ENCODE measurements at regions not wholly inside any gene's neighbourhood (a gene's known extent, or its start where the extent isn't known, plus 50 kb on each side); places are given as distances from the start of the nearest gene placed in this dataset.

- Histone ChIP-seq H3K4me1 (ENCODE audit: control insufficient read depth, insufficient read depth, low read length) (no peaks in the 10 kb centered on the region), H3K27me3 (ENCODE audit: control insufficient read depth, insufficient read depth, low read length) (no peaks in the 10 kb centered on the region), H3K36me3 (ENCODE audit: control insufficient read depth, insufficient read depth, low read length) (no peaks in the 10 kb centered on the region), H3K9me3 (ENCODE audit: control insufficient read depth, insufficient read depth, low read length) (no peaks in the 10 kb centered on the region), H3K4me3 (ENCODE audit: low read length) (no peak overlapping the region), H3K27ac (ENCODE audit: low read length) (no peak overlapping the region)
- DNase-seq (ENCODE audit: low read depth, low spot score) = no peak
Measured at GRCh38 chr2:105554235-105554634, 155.4 kb upstream of the FHL2 start.

- no peak for DNase-seq (ENCODE audit: low read depth, low spot score)
- Histone ChIP-seq H3K27me3 (ENCODE audit: control insufficient read depth, insufficient read depth, low read length) (no peaks in the 10 kb centered on the region), H3K4me1 (ENCODE audit: control insufficient read depth, insufficient read depth, low read length) (no peaks in the 10 kb centered on the region), H3K36me3 (ENCODE audit: control insufficient read depth, insufficient read depth, low read length) (no peaks in the 10 kb centered on the region), H3K9me3 (ENCODE audit: control insufficient read depth, insufficient read depth, low read length) (no peaks in the 10 kb centered on the region), H3K4me3 (ENCODE audit: low read length) (no peak overlapping the region), H3K27ac (ENCODE audit: low read length) (no peak overlapping the region)
- WGBS (ENCODE audit: insufficient coverage, insufficient read length) = no CpG with 5 or more reads among the region's 9 CpGs
Measured at GRCh38 chr2:105553538-105554196, 154.8 kb upstream of the FHL2 start.

GRCh38 chr2:105546628-105546974 lies 147.8 kb upstream of the FHL2 start:
- Histone ChIP-seq H3K36me3 (ENCODE audit: control insufficient read depth, insufficient read depth, low read length) (no peaks in the 10 kb centered on the region), H3K27ac (ENCODE audit: low read length) (no peak overlapping the region), H3K9me3 (ENCODE audit: control insufficient read depth, insufficient read depth, low read length) (no peaks in the 10 kb centered on the region), H3K27me3 (ENCODE audit: control insufficient read depth, insufficient read depth, low read length) (no peaks in the 10 kb centered on the region), H3K4me1 (ENCODE audit: control insufficient read depth, insufficient read depth, low read length) (no peaks in the 10 kb centered on the region), H3K4me3 (ENCODE audit: low read length) (no peak overlapping the region)
- no peak for DNase-seq (ENCODE audit: low read depth, low spot score)
- WGBS (ENCODE audit: insufficient coverage, insufficient read length) = no CpG with 5 or more reads among the region's 6 CpGs

GRCh38 chr2:105545730-105546627 lies 147.1 kb upstream of the FHL2 start:
- Histone ChIP-seq H3K4me3 (ENCODE audit: low read length) (no peak overlapping the region), H3K36me3 (ENCODE audit: control insufficient read depth, insufficient read depth, low read length) (no peaks in the 10 kb centered on the region), H3K27ac (ENCODE audit: low read length) (no peak overlapping the region), H3K9me3 (ENCODE audit: control insufficient read depth, insufficient read depth, low read length) (no peaks in the 10 kb centered on the region), H3K4me1 (ENCODE audit: control insufficient read depth, insufficient read depth, low read length) (no peaks in the 10 kb centered on the region), H3K27me3 (ENCODE audit: control insufficient read depth, insufficient read depth, low read length) (no peaks in the 10 kb centered on the region)
- DNase-seq (ENCODE audit: low read depth, low spot score) = peak; percentile 41
- WGBS (ENCODE audit: insufficient coverage, insufficient read length) = no CpG with 5 or more reads among the region's 11 CpGs

- no peak overlapping the region for H3K4me3 ChIP-seq (ENCODE audit: low read length)
- no peak for DNase-seq (ENCODE audit: low read depth, low spot score)
- no peaks in the 10 kb centered on the region for H3K27me3 ChIP-seq (ENCODE audit: control insufficient read depth, insufficient read depth, low read length)
- no CpG with 5 or more reads among the region's 12 CpGs for WGBS (ENCODE audit: insufficient coverage, insufficient read length)
- no peak overlapping the region for H3K27ac ChIP-seq (ENCODE audit: low read length)
- H3K36me3 ChIP-seq (ENCODE audit: control insufficient read depth, insufficient read depth, low read length) = no peaks in the 10 kb centered on the region
- H3K4me1 ChIP-seq (ENCODE audit: control insufficient read depth, insufficient read depth, low read length) = no peaks in the 10 kb centered on the region
- no peaks in the 10 kb centered on the region for H3K9me3 ChIP-seq (ENCODE audit: control insufficient read depth, insufficient read depth, low read length)
Measured at GRCh38 chr2:105544591-105545377, 145.9 kb upstream of the FHL2 start.

- WGBS (ENCODE audit: insufficient coverage, insufficient read length) = no CpG with 5 or more reads among the region's 13 CpGs
- H3K4me1 ChIP-seq (ENCODE audit: control insufficient read depth, insufficient read depth, low read length) = no peaks in the 10 kb centered on the region
- H3K4me3 ChIP-seq (ENCODE audit: low read length) = no peak overlapping the region
- no peaks in the 10 kb centered on the region for H3K9me3 ChIP-seq (ENCODE audit: control insufficient read depth, insufficient read depth, low read length)
- DNase-seq (ENCODE audit: low read depth, low spot score) = no peak
- no peak overlapping the region for H3K27ac ChIP-seq (ENCODE audit: low read length)
- H3K27me3 ChIP-seq (ENCODE audit: control insufficient read depth, insufficient read depth, low read length) = no peaks in the 10 kb centered on the region
- H3K36me3 ChIP-seq (ENCODE audit: control insufficient read depth, insufficient read depth, low read length) = no peaks in the 10 kb centered on the region
Measured at GRCh38 chr2:105541189-105542050, 142.6 kb upstream of the FHL2 start.

- Histone ChIP-seq H3K4me1 (ENCODE audit: control insufficient read depth, insufficient read depth, low read length) (no peaks in the 10 kb centered on the region), H3K4me3 (ENCODE audit: low read length) (no peak overlapping the region), H3K36me3 (ENCODE audit: control insufficient read depth, insufficient read depth, low read length) (no peaks in the 10 kb centered on the region), H3K9me3 (ENCODE audit: control insufficient read depth, insufficient read depth, low read length) (no peaks in the 10 kb centered on the region), H3K27ac (ENCODE audit: low read length) (no peak overlapping the region), H3K27me3 (ENCODE audit: control insufficient read depth, insufficient read depth, low read length) (no peaks in the 10 kb centered on the region)
- WGBS (ENCODE audit: insufficient coverage, insufficient read length) = no CpG with 5 or more reads among the region's 2 CpGs
- no peak for DNase-seq (ENCODE audit: low read depth, low spot score)
Measured at GRCh38 chr2:105540642-105541041, 141.8 kb upstream of the FHL2 start.

GRCh38 chr2:105539331-105539730 lies 140.5 kb upstream of the FHL2 start:
- Histone ChIP-seq H3K27ac (ENCODE audit: low read length) (no peak overlapping the region), H3K4me1 (ENCODE audit: control insufficient read depth, insufficient read depth, low read length) (no peaks in the 10 kb centered on the region), H3K4me3 (ENCODE audit: low read length) (no peak overlapping the region), H3K27me3 (ENCODE audit: control insufficient read depth, insufficient read depth, low read length) (no peaks in the 10 kb centered on the region), H3K9me3 (ENCODE audit: control insufficient read depth, insufficient read depth, low read length) (no peaks in the 10 kb centered on the region), H3K36me3 (ENCODE audit: control insufficient read depth, insufficient read depth, low read length) (no peaks in the 10 kb centered on the region)
- DNase-seq (ENCODE audit: low read depth, low spot score) = no peak
- WGBS (ENCODE audit: insufficient coverage, insufficient read length) = no CpG with 5 or more reads among the region's 6 CpGs

GRCh38 chr2:105538840-105539239 lies 140.0 kb upstream of the FHL2 start:
- DNase-seq (ENCODE audit: low read depth, low spot score) = no peak

GRCh38 chr2:105537920-105538319 lies 139.1 kb upstream of the FHL2 start:
- Histone ChIP-seq H3K4me1 (ENCODE audit: control insufficient read depth, insufficient read depth, low read length) (no peaks in the 10 kb centered on the region), H3K9me3 (ENCODE audit: control insufficient read depth, insufficient read depth, low read length) (no peaks in the 10 kb centered on the region), H3K27ac (ENCODE audit: low read length) (no peak overlapping the region), H3K4me3 (ENCODE audit: low read length) (no peak overlapping the region), H3K36me3 (ENCODE audit: control insufficient read depth, insufficient read depth, low read length) (no peaks in the 10 kb centered on the region), H3K27me3 (ENCODE audit: control insufficient read depth, insufficient read depth, low read length) (no peaks in the 10 kb centered on the region)
- WGBS (ENCODE audit: insufficient coverage, insufficient read length) = no CpG with 5 or more reads among the region's 4 CpGs
- no peak for DNase-seq (ENCODE audit: low read depth, low spot score)

More at GRCh38 chr2:105538840-105539239, 140.0 kb upstream of the FHL2 start:
- H3K27ac ChIP-seq (ENCODE audit: low read length) = no peak overlapping the region
- no peak overlapping the region for H3K4me3 ChIP-seq (ENCODE audit: low read length)
- WGBS (ENCODE audit: insufficient coverage, insufficient read length) = no CpG with 5 or more reads among the region's 5 CpGs
- H3K9me3 ChIP-seq (ENCODE audit: control insufficient read depth, insufficient read depth, low read length) = no peaks in the 10 kb centered on the region
- H3K27me3 ChIP-seq (ENCODE audit: control insufficient read depth, insufficient read depth, low read length) = no peaks in the 10 kb centered on the region
- H3K36me3 ChIP-seq (ENCODE audit: control insufficient read depth, insufficient read depth, low read length) = no peaks in the 10 kb centered on the region
- H3K4me1 ChIP-seq (ENCODE audit: control insufficient read depth, insufficient read depth, low read length) = no peaks in the 10 kb centered on the region

Measured in iPS DF 6.9 (cell line).